Activated CD4-positive, alpha-beta T cell treated with anti-CD3 and anti-CD28 coated beads for 36 hours (primary cell): ENCODE measurements at regions not wholly inside any gene's neighbourhood (a gene's known extent, or its start where the extent isn't known, plus 50 kb on each side); places are given as distances from the start of the nearest gene placed in this dataset.

Source experiments
- ATAC-seq: fragments of 200-7000 bp; cut with Tn5 transposase; one replicate; pipeline ENCODE4 v1.10.0; 2021; ENCODE audit warnings: mild to moderate bottlenecking, moderate library complexity
- CTCF ChIA-PET: fragments of 350-600 bp; sonication (Branson Sonifier 250); formaldehyde crosslinking; loops from one replicate; lab custom pipeline; 2021; ENCODE audit warnings: antibody characterized with exemption; lab: Charles Lee
- POLR2A ChIA-PET: fragments of 350-600 bp; sonication (Branson Sonifier 250); formaldehyde crosslinking; loops from one replicate; lab custom pipeline; 2021; ENCODE audit warnings: antibody characterized with exemption, inconsistent platforms; lab: Charles Lee
- DNase-seq: peaks from one replicate; pipeline ENCODE4 v3.0.0-alpha.2; 2020
- H3K27ac Mint-ChIP-seq: one replicate; pipeline ENCODE4 v1.8.0; 2021; ENCODE audit warnings: mixed read lengths
- H3K27me3 Mint-ChIP-seq: one replicate; pipeline ENCODE4 v1.8.0; 2021; ENCODE audit warnings: mixed read lengths
- H3K36me3 Mint-ChIP-seq: one replicate; pipeline ENCODE4 v1.8.0; 2021; ENCODE audit warnings: low read depth, mixed read lengths
- H3K4me1 Mint-ChIP-seq: one replicate; pipeline ENCODE4 v1.8.0; 2021; ENCODE audit warnings: mixed read lengths
- H3K4me3 Mint-ChIP-seq: one replicate; pipeline ENCODE4 v1.8.0; 2021; ENCODE audit warnings: mild to moderate bottlenecking, moderate library complexity, mixed read lengths
- H3K9me3 Mint-ChIP-seq: one replicate; pipeline ENCODE4 v1.8.0; 2021; ENCODE audit warnings: low read depth, mixed read lengths
- intact Hi-C, 2 experiments: fragments of 100-400 bp; cut with DNase I in 1 of 2; cut with micrococcal nuclease in 1 of 2; formaldehyde crosslinking; loops; one replicate each; pipeline versions ENCODE4 v1.14.2 to v1.15.1; 2022 to 2024; cut with DNase I, micrococcal nuclease

- Mint-ChIP-seq H3K4me3 (no peak overlapping the region), H3K27ac (no peak overlapping the region), H3K4me1 (no peaks in the 10 kb centered on the region), H3K36me3 (no peaks in the 10 kb centered on the region), H3K9me3 (no peaks in the 10 kb centered on the region), H3K27me3 (peaks cover 4% of the 10 kb centered on the region)
- no peak for ATAC-seq
- CTCF ChIA-PET: no interaction called here
- intact Hi-C loops: no loop called here
- DNase-seq: no peak
- POLR2A ChIA-PET: no interaction called here
Measured at GRCh38 chr12:94516985-94517384, 57.3 kb upstream of the CEP83 start.

- intact Hi-C loops: no loop called here
- no peaks in the 10 kb centered on the region for H3K36me3 Mint-ChIP-seq
- H3K9me3 Mint-ChIP-seq: no peaks in the 10 kb centered on the region
- ChIA-PET CTCF (interaction anchor here (0.5 kb wide), 1 partner anchor 23 kb away, joined by 3 read pairs; no protein-coding TSS in a partner anchor), POLR2A (no interaction called here)
- H3K4me1 Mint-ChIP-seq: no peaks in the 10 kb centered on the region
- no peak for ATAC-seq
- no peak overlapping the region for H3K27ac Mint-ChIP-seq
- H3K4me3 Mint-ChIP-seq: no peak overlapping the region
- peaks cover 4% of the 10 kb centered on the region for H3K27me3 Mint-ChIP-seq
- DNase-seq: no peak
Measured at GRCh38 chr12:94513527-94513926, 53.9 kb upstream of the CEP83 start.

DNA sequence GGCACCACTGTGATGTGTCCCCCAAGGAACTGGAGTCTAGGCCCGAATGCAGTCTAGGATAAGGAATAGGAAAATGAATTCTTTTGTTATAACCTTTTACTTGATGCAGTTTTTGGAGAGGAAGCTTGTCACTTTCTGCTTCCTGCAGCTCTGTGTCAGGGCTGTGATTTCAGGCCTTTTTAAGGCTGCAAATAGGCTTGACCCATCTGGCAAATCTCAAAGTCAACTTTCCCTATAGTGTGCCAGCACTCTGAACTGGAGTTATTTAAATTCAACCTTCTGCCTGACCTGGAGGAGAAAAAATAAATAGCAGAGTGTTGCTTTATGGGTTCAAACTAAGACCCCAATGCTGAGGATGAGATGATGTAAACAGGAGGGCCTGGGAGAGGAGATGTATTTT is 51.8 kb upstream of the CEP83 start:
- ATAC-seq (no peak), DNase-seq (no peak)
- POLR2A ChIA-PET: no interaction called here
- Mint-ChIP-seq H3K4me3 (no peak overlapping the region), H3K27me3 (peaks cover 4% of the 10 kb centered on the region), H3K36me3 (no peaks in the 10 kb centered on the region), H3K9me3 (no peaks in the 10 kb centered on the region), H3K27ac (no peak overlapping the region), H3K4me1 (no peaks in the 10 kb centered on the region)
- intact Hi-C loops: no loop called here
- CTCF ChIA-PET: interaction anchor here (1.1 kb wide), 1 partner anchor 34 kb away, joined by 3 read pairs; no protein-coding TSS in a partner anchor

- ChIA-PET CTCF (interaction anchor here (0.6 to 1.1 kb wide), 4 partner anchors 13 to 378 kb away, joined by 3 read pairs; no protein-coding TSS in a partner anchor), POLR2A (no interaction called here)
- no peak for DNase-seq
- no peaks in the 10 kb centered on the region for H3K36me3 Mint-ChIP-seq
- intact Hi-C loops: no loop called here
- H3K4me3 Mint-ChIP-seq: no peak overlapping the region
- no peak for ATAC-seq
- H3K27ac Mint-ChIP-seq: no peak overlapping the region
- peaks cover 4% of the 10 kb centered on the region for H3K27me3 Mint-ChIP-seq
- H3K9me3 Mint-ChIP-seq: no peaks in the 10 kb centered on the region
- no peaks in the 10 kb centered on the region for H3K4me1 Mint-ChIP-seq
Measured at GRCh38 chr12:94510128-94510527, 50.5 kb upstream of the CEP83 start.
